ENCODE measurements at regions not wholly inside any gene's neighbourhood (a gene's known extent, or its start where the extent isn't known, plus 50 kb on each side); places are given as distances from the start of the nearest gene placed in this dataset.

DNA sequence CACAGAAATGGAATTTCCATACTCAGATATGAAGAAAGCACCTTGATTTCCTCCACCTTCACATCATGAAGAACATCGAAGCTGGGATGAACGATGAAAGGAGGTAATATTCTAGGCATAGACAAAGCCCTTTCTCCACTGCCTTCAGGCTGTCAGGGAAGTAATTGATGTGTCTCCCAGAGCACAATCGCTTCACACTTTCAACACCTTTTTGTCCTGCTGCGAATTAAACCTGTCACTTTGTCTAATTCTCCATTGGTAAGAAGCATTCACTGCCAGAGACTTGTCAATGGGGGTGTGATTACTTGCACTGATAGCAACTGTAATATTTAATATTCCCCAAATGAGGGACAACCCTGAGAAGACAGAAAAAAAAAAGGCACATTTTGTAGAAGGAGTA lies 260.1 kb downstream of the ETS1 start:
- DNase-seq (ENCODE audit: low spot score) = no peak

- no peak for DNase-seq (ENCODE audit: low spot score)
These were observed 260.6 kb downstream of the ETS1 start for GRCh38 chr11:128326791-128327190.

GRCh38 chr11:128324531-128325141 lies 262.7 kb downstream of the ETS1 start:
- DNase-seq (ENCODE audit: low spot score) = no peak

GRCh38 chr11:128324051-128324481 lies 263.3 kb downstream of the ETS1 start:
- DNase-seq (ENCODE audit: low spot score) = no peak

DNA sequence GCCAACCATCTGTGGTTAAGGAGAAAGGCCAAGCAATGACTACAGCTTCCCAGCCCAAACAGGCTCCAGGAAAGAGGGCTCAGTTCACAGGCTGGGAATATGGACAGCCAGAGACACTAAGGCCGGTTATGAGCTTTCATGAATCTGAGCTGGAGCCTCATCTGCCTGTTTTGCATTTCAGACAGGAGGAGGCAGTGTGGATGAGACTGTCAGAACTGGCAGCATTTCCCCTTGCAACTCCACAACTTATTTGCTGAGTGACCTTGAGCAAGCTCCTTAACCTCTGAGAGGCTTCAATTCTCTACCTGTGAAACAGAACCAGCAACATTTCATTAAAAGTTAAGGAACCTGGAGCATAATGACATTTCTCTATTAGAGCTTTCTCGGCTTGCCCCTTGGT lies 264.0 kb downstream of the ETS1 start:
- DNase-seq (ENCODE audit: low spot score) = no peak

DNA sequence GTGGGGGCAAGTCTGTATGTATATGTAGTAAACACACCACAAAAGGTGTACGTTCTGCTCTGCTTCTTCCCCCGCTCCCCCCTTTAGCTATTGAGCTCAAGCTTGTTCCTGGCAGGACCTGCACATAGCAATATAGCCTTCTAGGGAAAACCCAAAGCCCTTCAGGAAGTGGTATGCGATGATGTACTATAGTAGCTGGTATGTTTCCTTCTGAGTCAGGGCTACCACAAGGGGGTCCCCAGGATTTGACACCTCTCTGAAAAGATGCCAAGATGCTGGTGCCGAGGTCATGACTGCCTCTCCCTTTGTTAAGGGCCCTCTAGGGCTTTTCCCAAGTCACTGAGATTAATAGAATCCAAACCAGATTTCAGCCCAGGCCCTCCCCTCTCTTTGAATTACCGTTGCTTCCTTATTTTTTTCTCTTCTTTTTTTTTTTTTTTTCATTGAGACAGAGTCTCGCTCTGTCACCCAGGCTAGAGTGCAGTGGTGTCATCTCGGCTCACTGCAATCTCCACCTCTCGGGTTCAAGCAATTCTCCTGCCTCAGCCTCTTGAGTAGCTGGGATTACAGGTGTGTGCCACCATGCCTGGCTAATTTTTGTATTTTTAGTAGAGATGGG lies 268.4 kb downstream of the ETS1 start:
- DNase-seq (ENCODE audit: low spot score) = no peak

GRCh38 chr11:128316541-128317227 lies 270.7 kb downstream of the ETS1 start:
- DNase-seq (ENCODE audit: low spot score) = no peak

- no peak for DNase-seq (ENCODE audit: low spot score)
These were observed 271.4 kb downstream of the ETS1 start for GRCh38 chr11:128315933-128316332.

DNA sequence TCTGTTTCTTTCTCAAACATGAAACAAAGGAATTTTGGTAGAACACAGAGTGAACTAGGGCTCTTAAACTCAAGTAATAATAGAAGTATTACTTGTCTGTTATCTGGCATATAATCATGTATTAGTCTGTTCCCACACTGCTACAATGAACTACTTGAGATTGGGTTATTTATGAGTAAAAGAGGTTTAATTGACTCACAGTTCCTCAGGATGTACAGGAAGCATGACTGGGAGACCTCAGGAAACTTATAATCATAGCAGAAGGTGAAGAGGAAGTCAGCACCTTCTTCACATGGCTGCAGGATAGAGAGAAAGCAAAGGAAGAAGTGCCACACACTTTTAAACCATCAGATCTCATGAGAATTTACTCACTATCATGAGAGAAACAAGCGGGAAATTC lies 273.4 kb downstream of the ETS1 start:
- no peak for DNase-seq (ENCODE audit: low spot score)

- DNase-seq (ENCODE audit: low spot score) = no peak
These were observed 275.3 kb downstream of the ETS1 start for GRCh38 chr11:128311742-128312719.

DNA sequence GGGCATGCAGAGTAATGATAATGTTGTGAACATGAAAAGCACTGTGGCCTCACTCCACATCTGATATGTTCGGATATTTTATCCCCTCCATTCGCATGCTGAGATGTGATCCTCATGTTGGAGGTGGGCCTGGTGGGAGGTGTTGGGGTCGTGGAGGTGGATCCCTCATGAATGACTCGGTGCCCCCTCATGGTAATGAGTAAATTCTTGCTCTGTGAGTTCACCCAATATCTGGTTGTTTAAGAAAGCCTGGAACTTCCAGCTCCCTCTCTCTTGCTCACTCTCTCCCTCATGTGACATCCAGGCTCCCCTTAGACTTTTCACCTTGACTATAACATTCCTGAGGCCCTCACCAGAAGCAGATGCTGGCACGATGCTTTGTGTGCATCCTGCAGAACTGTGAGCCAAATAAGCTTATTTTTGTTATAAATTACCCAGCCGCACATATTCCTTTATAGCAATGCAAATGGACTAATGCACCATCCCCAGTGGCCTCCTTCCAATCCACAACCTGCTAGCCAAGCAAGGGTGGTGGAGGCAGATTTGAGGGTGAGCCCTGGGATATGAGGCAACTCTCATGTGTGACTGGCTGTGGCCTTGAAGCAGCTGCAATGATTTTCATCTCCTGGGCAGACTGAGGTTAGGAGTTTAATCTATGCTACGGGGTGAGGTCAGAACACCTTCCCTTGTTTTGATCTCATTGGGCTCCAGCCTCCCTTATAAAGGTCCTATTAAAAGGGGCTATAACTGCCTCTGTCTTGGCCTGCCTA lies 276.5 kb downstream of the ETS1 start:
- DNase-seq (ENCODE audit: low spot score) = no peak

GRCh38 chr11:128310005-128310404 lies 277.4 kb downstream of the ETS1 start:
- DNase-seq (ENCODE audit: low spot score) = no peak

GRCh38 chr11:128308794-128309193 lies 278.6 kb downstream of the ETS1 start:
- no peak for DNase-seq (ENCODE audit: low spot score)

DNA sequence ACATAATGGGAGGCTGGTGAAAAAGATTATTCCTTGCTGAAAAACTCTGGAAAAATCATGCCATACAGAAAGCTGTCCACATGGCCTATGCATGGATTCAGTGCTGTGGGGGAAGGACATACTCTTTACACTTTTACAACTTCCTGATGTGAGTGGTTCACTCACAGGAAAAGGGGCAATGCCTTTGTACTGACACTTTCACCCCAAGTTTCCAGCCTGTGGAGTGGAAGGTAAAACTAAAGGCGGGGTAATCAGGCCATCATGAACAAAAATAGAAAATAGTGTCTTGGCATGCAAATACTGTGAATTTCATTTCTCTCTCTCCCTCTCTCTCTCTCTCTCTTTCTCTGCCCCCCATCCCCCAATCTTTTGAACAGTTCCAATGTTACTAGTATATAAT lies 281.8 kb downstream of the ETS1 start:
- DNase-seq (ENCODE audit: low spot score) = no peak

GRCh38 chr11:128304666-128305485 lies 282.5 kb downstream of the ETS1 start:
- DNase-seq (ENCODE audit: low spot score) = no peak

GRCh38 chr11:128304116-128304515 lies 283.2 kb downstream of the ETS1 start:
- DNase-seq (ENCODE audit: low spot score) = no peak

DNA sequence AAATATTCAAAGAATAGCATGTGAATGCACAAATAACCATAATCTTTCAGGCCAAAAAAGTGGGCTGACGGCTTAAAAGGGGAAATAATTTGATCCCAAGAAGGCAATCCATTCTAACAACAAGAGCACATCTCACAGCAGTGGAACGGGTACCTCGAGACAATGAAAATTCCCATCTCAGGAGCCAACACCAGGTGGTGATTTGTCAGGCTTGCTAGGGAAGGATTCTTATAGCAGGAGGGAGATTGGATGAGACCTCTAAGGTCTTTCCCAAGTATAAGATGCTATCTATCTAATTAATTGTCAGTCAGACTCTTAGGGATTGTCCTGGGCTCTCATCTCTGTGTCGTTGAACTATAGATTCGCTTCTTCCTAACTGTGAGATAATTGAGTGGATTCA lies 284.0 kb downstream of the ETS1 start:
- no peak for DNase-seq (ENCODE audit: low spot score)

GRCh38 chr11:128302425-128303186 lies 284.8 kb downstream of the ETS1 start:
- no peak for DNase-seq (ENCODE audit: low spot score)

DNA sequence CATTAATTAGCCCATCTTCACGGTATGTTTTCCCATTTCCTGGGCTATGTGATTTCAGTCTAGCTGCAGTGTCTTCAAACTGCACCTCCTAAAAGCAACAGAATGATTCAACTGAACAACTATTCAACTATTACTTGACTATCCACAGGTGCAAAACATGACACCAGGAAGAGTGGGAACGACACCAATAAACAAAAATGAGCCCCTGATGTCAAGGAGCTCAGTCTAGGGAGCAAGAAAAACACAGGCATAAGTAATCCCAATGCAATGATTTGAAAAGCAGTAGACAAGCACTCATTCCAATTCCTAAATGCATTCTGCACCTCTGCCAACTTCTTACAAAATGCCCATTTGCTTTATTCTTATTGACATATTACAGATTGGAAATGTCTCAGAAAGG lies 285.6 kb downstream of the ETS1 start:
- no peak for DNase-seq (ENCODE audit: low spot score)

GRCh38 chr11:128300785-128301184 lies 286.6 kb downstream of the ETS1 start:
- no peak for DNase-seq (ENCODE audit: low spot score)

Measured in LoVo (cell line).